ENCODE measurements at regions not wholly inside any gene's neighbourhood (a gene's known extent, or its start where the extent isn't known, plus 50 kb on each side); places are given as distances from the start of the nearest gene placed in this dataset.
A peak's percentile ranks its signal among the peaks of the same experiment; 100 is the strongest.
"Not testable (repeated sequence)": the region's sequence is repeated elsewhere in the genome, so short reads cannot be mapped to it uniquely, and the experiment has no call there.

DNA sequence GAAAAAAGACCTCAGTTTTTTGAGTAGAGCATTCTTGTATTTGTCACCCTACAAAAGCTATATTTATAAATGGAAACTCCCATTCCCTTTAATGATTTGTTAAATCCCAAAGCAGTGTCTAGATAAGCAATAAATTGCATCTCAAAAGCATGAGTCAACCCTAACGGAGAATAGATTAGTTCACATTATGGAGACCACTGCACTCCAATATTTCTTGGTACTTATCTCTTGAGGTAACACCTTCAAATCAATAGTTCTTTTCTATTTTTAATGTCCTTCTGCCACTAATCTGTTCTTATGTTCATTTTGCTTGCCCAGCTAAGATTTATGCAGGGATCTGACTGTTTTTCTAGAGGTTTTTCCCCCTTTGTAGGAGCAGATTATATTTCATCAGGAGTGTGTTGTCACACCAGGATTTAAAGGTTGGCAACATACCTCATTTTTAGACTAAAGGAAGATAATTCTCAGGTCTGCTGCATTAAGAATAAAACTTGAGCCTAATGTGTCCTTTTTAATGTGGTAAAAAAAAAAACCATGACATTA lies 91.4 kb upstream of the ADGRG2 start:
- CTCF ChIA-PET, result no interaction called here
- H3K36me3 ChIP-seq (ENCODE audit: insufficient read depth, low read length, poor library complexity, severe bottlenecking), result no peaks in the 10 kb centered on the region
- H3K9me3 ChIP-seq (ENCODE audit: low read depth, low read length, poor library complexity, severe bottlenecking), result no peaks in the 10 kb centered on the region
- H3K27me3 ChIP-seq (replicated peaks; ENCODE audit: insufficient read depth, low read depth, low read length, poor library complexity), result no peaks in the 10 kb centered on the region
- intact Hi-C loops (cut with micrococcal nuclease; ENCODE audit: unreplicated experiment), result no loop called here
- no TSS peak for BruUV-seq (replicated peaks)
- peaks cover 32% of the 10 kb centered on the region for H3K4me1 ChIP-seq (ENCODE audit: insufficient read depth, low read length, poor library complexity, severe bottlenecking)
- POLR2A ChIA-PET (ENCODE audit: low non-redundant PET), result no interaction called here
- H3K27ac ChIP-seq (ENCODE audit: low read depth, low read length, poor library complexity, severe bottlenecking), result no peak overlapping the region
- no peak for TF ChIP-seq EZH2 (IDR thresholded peaks at IDR 0.05; ENCODE audit: borderline replicate concordance, low read depth, low read length, poor library complexity, severe bottlenecking)
- TF ChIP-seq, protein P1, sequence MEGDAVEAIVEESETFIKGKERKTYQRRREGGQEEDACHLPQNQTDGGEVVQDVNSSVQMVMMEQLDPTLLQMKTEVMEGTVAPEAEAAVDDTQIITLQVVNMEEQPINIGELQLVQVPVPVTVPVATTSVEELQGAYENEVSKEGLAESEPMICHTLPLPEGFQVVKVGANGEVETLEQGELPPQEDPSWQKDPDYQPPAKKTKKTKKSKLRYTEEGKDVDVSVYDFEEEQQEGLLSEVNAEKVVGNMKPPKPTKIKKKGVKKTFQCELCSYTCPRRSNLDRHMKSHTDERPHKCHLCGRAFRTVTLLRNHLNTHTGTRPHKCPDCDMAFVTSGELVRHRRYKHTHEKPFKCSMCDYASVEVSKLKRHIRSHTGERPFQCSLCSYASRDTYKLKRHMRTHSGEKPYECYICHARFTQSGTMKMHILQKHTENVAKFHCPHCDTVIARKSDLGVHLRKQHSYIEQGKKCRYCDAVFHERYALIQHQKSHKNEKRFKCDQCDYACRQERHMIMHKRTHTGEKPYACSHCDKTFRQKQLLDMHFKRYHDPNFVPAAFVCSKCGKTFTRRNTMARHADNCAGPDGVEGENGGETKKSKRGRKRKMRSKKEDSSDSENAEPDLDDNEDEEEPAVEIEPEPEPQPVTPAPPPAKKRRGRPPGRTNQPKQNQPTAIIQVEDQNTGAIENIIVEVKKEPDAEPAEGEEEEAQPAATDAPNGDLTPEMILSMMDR (conservative IDR thresholded peaks at IDR 0.05; ENCODE audit: low read depth, low read length), result no peak
- no peak for DNase-seq (ENCODE audit: low spot score)
- H3K4me3 ChIP-seq (ENCODE audit: low read depth, low read length, poor library complexity, severe bottlenecking), result no peak overlapping the region

DNA sequence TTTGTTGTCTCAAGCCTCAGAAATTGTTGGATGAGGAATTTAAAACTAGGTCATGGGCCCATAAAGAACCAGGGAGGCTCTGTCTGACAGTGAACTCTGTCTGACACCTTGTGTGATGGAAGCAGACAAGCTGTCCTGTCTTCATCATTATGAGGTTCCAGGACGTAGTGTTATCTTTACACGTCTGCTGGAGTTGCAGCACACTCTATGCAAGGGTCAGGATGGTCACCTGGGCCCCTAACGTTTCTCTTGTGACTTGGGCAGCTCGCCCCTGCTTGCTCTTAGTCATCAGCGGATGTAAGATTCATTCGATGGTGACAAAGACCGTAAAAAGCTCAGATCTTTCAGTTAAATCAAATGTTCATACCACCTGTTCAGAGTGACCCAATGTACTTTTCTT lies 92.0 kb upstream of the ADGRG2 start:
- H3K27me3 ChIP-seq (replicated peaks; ENCODE audit: insufficient read depth, low read depth, low read length, poor library complexity), result no peaks in the 10 kb centered on the region
- CTCF ChIA-PET, result no interaction called here
- TF ChIP-seq, protein P1 (conservative IDR thresholded peaks at IDR 0.05; ENCODE audit: low read depth, low read length), result no peak
- no peak for TF ChIP-seq EZH2 (IDR thresholded peaks at IDR 0.05; ENCODE audit: borderline replicate concordance, low read depth, low read length, poor library complexity, severe bottlenecking)
- H3K36me3 ChIP-seq (ENCODE audit: insufficient read depth, low read length, poor library complexity, severe bottlenecking), result no peaks in the 10 kb centered on the region
- H3K9me3 ChIP-seq (ENCODE audit: low read depth, low read length, poor library complexity, severe bottlenecking), result no peaks in the 10 kb centered on the region
- POLR2A ChIA-PET (ENCODE audit: low non-redundant PET), result no interaction called here
- DNase-seq (ENCODE audit: low spot score), result no peak
- no TSS peak for BruUV-seq (replicated peaks)
- no peak overlapping the region for H3K4me3 ChIP-seq (ENCODE audit: low read depth, low read length, poor library complexity, severe bottlenecking)
- intact Hi-C loops (cut with micrococcal nuclease; ENCODE audit: unreplicated experiment), result no loop called here
- H3K4me1 ChIP-seq (ENCODE audit: insufficient read depth, low read length, poor library complexity, severe bottlenecking), result peaks cover 32% of the 10 kb centered on the region
- H3K27ac ChIP-seq (ENCODE audit: low read depth, low read length, poor library complexity, severe bottlenecking), result peak overlapping the region; percentile 38

- POLR2A ChIA-PET (ENCODE audit: low non-redundant PET), result interaction anchor here (0.6 kb wide), 1 partner anchor 84 kb away, joined by 3 read pairs; no protein-coding TSS in a partner anchor
- no peak for TF ChIP-seq EZH2 (IDR thresholded peaks at IDR 0.05; ENCODE audit: borderline replicate concordance, low read depth, low read length, poor library complexity, severe bottlenecking)
- TF ChIP-seq, protein P1 (conservative IDR thresholded peaks at IDR 0.05; ENCODE audit: low read depth, low read length), result peak; percentile 74
- Histone ChIP-seq H3K27me3 (replicated peaks; ENCODE audit: insufficient read depth, low read depth, low read length, poor library complexity) (no peaks in the 10 kb centered on the region), H3K4me3 (ENCODE audit: low read depth, low read length, poor library complexity, severe bottlenecking) (no peak overlapping the region), H3K9me3 (ENCODE audit: low read depth, low read length, poor library complexity, severe bottlenecking) (no peaks in the 10 kb centered on the region), H3K36me3 (ENCODE audit: insufficient read depth, low read length, poor library complexity, severe bottlenecking) (no peaks in the 10 kb centered on the region), H3K27ac (ENCODE audit: low read depth, low read length, poor library complexity, severe bottlenecking) (peak overlapping the region; percentile 67), H3K4me1 (ENCODE audit: insufficient read depth, low read length, poor library complexity, severe bottlenecking) (peaks cover 19% of the 10 kb centered on the region)
- CTCF ChIA-PET, result interaction anchor here (0.6 kb wide), 1 partner anchor 91 kb away, joined by 5 read pairs; no protein-coding TSS in a partner anchor
- DNase-seq (ENCODE audit: low spot score), result peak; percentile 88
- intact Hi-C loops (cut with micrococcal nuclease; ENCODE audit: unreplicated experiment), result loop anchor here (1.0 to 10.0 kb wide), 4 partner anchors 49 to 228 kb away; partner anchors contain the start of gene ADGRG2
- BruUV-seq (replicated peaks), result no TSS peak
These were observed 103.6 kb upstream of the ADGRG2 start for GRCh38 chrX:19225909-19226308.

GRCh38 chrX:19229896-19230295 lies 107.6 kb upstream of the ADGRG2 start:
- CTCF ChIA-PET; POLR2A ChIA-PET (ENCODE audit: low non-redundant PET): not testable (repeated sequence)

More at GRCh38 chrX:19229896-19230295, 107.6 kb upstream of the ADGRG2 start:
- not testable (repeated sequence) for BruUV-seq (replicated peaks); DNase-seq (ENCODE audit: low spot score); H3K9me3 ChIP-seq (ENCODE audit: low read depth, low read length, poor library complexity, severe bottlenecking); H3K4me3 ChIP-seq (ENCODE audit: low read depth, low read length, poor library complexity, severe bottlenecking); H3K27me3 ChIP-seq (replicated peaks; ENCODE audit: insufficient read depth, low read depth, low read length, poor library complexity); H3K36me3 ChIP-seq (ENCODE audit: insufficient read depth, low read length, poor library complexity, severe bottlenecking); H3K27ac ChIP-seq (ENCODE audit: low read depth, low read length, poor library complexity, severe bottlenecking)
- intact Hi-C loops (cut with micrococcal nuclease; ENCODE audit: unreplicated experiment), result loop anchor here (5.0 to 10.0 kb wide), 3 partner anchors 53 to 105 kb away; partner anchors contain the start of gene ADGRG2
- H3K4me1 ChIP-seq (ENCODE audit: insufficient read depth, low read length, poor library complexity, severe bottlenecking), result peaks cover 12% of the 10 kb centered on the region

All from A673 (cell line).